HepG2 (cell line): ENCODE measurements at regions not wholly inside any gene's neighbourhood (a gene's known extent, or its start where the extent isn't known, plus 50 kb on each side); places are given as distances from the start of the nearest gene placed in this dataset.

ENCODE experiments used
- ATAC-seq: fragments of 200-7000 bp; cut with Tn5 transposase; 3 replicates; pipeline ENCODE4 v1.9.1; 2020; ENCODE audit warnings: mild to moderate bottlenecking, moderate library complexity
- BruUV-seq: library from RNA; stranded (reverse); fragments of 400-500 nt; replicated peaks from 2 replicates; lab custom pipeline; 2021; lab: Mats Ljungman, UMichigan
- CTCF ChIA-PET: fragments of 300-600 bp; formaldehyde crosslinking; extraction: SDS; loops from one replicate; lab custom pipeline; 2021; ENCODE audit warnings: low total read pairs, inconsistent platforms, low intra/inter-chr PET ratio; lab: Yijun Ruan, JAX
- POLR2A ChIA-PET: fragments of 350-600 bp; sonication (Branson Sonifier 250); formaldehyde crosslinking; loops from one replicate; lab custom pipeline; 2020; ENCODE audit warnings: antibody characterized with exemption, inconsistent platforms; lab: Yijun Ruan, JAX
- DNase-seq: peaks from one replicate; pipeline ENCODE4 v3.0.0-alpha.2; 2015; ENCODE audit warnings: low spot score
- FAIRE-seq: peaks from 3 replicates; lab custom pipeline; 2011; peaks lifted over from hg19 to GRCh38; lab: Jason Lieb, UNC
- H2AFZ ChIP-seq: one replicate; pipeline ENCODE4 v1.6.1; 2011; ENCODE audit warnings: low read length, inconsistent platforms
- H3K27ac ChIP-seq: fragments of 300-600 bp; 3 replicates; pipeline ENCODE4 v1.8.0; 2011; ENCODE audit warnings: mixed run types, mild to moderate bottlenecking, mixed read lengths, low read length, inconsistent platforms; ENCODE audit not compliant: insufficient read depth; ENCODE audit errors: extremely low read length
- H3K27me3 ChIP-seq, 2 experiments: fragments of 200-600 bp in 1 of 2; 2 replicates in 1 of 2; 3 replicates in 1 of 2; pipeline versions ENCODE4 v1.6.0 to v1.8.0; 2011; ENCODE audit warnings: low read length in 2 of 2, mild to moderate bottlenecking in 2 of 2, moderate library complexity in 2 of 2, inconsistent platforms in 1 of 2; ENCODE audit not compliant: insufficient read depth in 2 of 2, control insufficient read depth in 1 of 2
- H3K36me3 ChIP-seq, 2 experiments: fragments of 200-600 bp in 1 of 2; replicated peaks in 1 of 2; 2 replicates in 1 of 2; 3 replicates in 1 of 2; pipeline versions ENCODE4 v1.5.1 to v1.8.0; 2011; ENCODE audit warnings: low read length in 2 of 2, inconsistent platforms in 1 of 2; ENCODE audit not compliant: insufficient read depth in 2 of 2, control insufficient read depth in 1 of 2
- H3K4me1 ChIP-seq: 2 replicates; pipeline ENCODE4 v1.5.1; 2012; ENCODE audit warnings: low read length, inconsistent platforms; ENCODE audit not compliant: insufficient read depth
- H3K4me2 ChIP-seq: 2 replicates; pipeline ENCODE4 v1.6.0; 2011; ENCODE audit warnings: low read depth, low read length, inconsistent platforms
- H3K4me3 ChIP-seq, 3 experiments: fragments of 200-600 bp in 1 of 3; sonication (generic), shearing (Covaris generic) in 1 of 3; replicated peaks in 1 of 3; 2 replicates each; pipeline ENCODE4 v1.5.1; 2011 to 2016; ENCODE audit warnings: low read length in 3 of 3, inconsistent platforms in 2 of 3, low read depth in 2 of 3, mild to moderate bottlenecking in 2 of 3, control low read depth in 1 of 3, mixed read lengths in 1 of 3; ENCODE audit not compliant: insufficient read depth in 1 of 3
- H3K79me2 ChIP-seq: one replicate; pipeline ENCODE4 v1.6.1; 2011; ENCODE audit warnings: low read length, inconsistent platforms; ENCODE audit not compliant: insufficient read depth
- H3K9ac ChIP-seq: 2 replicates; pipeline ENCODE4 v1.6.0; 2011; ENCODE audit warnings: mild to moderate bottlenecking, low read depth, low read length, inconsistent platforms; ENCODE audit not compliant: insufficient read depth
- H3K9me3 ChIP-seq: 2 replicates; pipeline ENCODE4 v1.5.1; 2012; ENCODE audit warnings: mild to moderate bottlenecking, low read length
- H4K20me1 ChIP-seq: 2 replicates; pipeline ENCODE4 v1.6.0; 2011; ENCODE audit warnings: inconsistent platforms, mild to moderate bottlenecking, low read length, moderate library complexity; ENCODE audit not compliant: insufficient read depth
- CEBPG ChIP-seq: IDR thresholded peaks from 2 replicates; pipeline ENCODE4 v1.6.1; 2016
- CERS6 ChIP-seq: sonication (generic); formaldehyde crosslinking; IDR thresholded peaks from 2 replicates; pipeline ENCODE4 v1.5.0; 2020; ENCODE audit warnings: missing genetic modification reagents
- CTCF ChIP-seq: sonication (generic); formaldehyde crosslinking; IDR thresholded peaks from 2 replicates; pipeline ENCODE4 v1.5.0; 2020; ENCODE audit warnings: mild to moderate bottlenecking, missing genetic modification reagents, moderate library complexity
- ELF3 ChIP-seq: IDR thresholded peaks from 2 replicates; pipeline ENCODE4 v1.6.1; 2016; ENCODE audit warnings: missing genetic modification reagents, missing compliant biosample characterization
- FOSL2 ChIP-seq: sonication (generic); formaldehyde crosslinking; IDR thresholded peaks from 2 replicates; pipeline ENCODE4 v1.4.0; 2020; ENCODE audit warnings: missing genetic modification reagents
- HNF1B ChIP-seq: sonication (generic); formaldehyde crosslinking; IDR thresholded peaks from 2 replicates; pipeline ENCODE4 v1.5.1; 2020; ENCODE audit warnings: mild to moderate bottlenecking, moderate library complexity, missing genetic modification reagents
- IRF2 ChIP-seq: IDR thresholded peaks from 2 replicates; pipeline ENCODE4 v1.6.1; 2018; ENCODE audit warnings: missing genetic modification reagents, missing compliant biosample characterization
- NCOA5 ChIP-seq: sonication (generic); formaldehyde crosslinking; IDR thresholded peaks from 2 replicates; pipeline ENCODE4 v1.4.0; 2020; ENCODE audit warnings: missing genetic modification reagents
- RAD21 ChIP-seq: fragments of 450-650 bp; formaldehyde crosslinking; IDR thresholded peaks from 2 replicates; pipeline ENCODE4 v1.5.0; 2020; ENCODE audit warnings: mild to moderate bottlenecking
- SMC3 ChIP-seq: IDR thresholded peaks from 2 replicates; pipeline ENCODE4 v1.6.1; 2011; ENCODE audit warnings: low read length, improper control_type of control experiment
- SNAI1 ChIP-seq: sonication (generic); formaldehyde crosslinking; IDR thresholded peaks from 2 replicates; pipeline ENCODE4 v1.5.0; 2020; ENCODE audit warnings: mild to moderate bottlenecking, missing genetic modification reagents, borderline replicate concordance
- STAG1 ChIP-seq: sonication (generic); formaldehyde crosslinking; IDR thresholded peaks from 2 replicates; pipeline ENCODE4 v1.4.0; 2020; ENCODE audit warnings: missing genetic modification reagents
- TEAD3 ChIP-seq: optimal IDR thresholded peaks from 2 replicates; pipeline ENCODE3; 2016; ENCODE audit warnings: borderline replicate concordance
- THAP11 ChIP-seq: IDR thresholded peaks from 2 replicates; pipeline ENCODE4 v1.6.1; 2016; ENCODE audit warnings: missing biosample characterization, missing genetic modification reagents
- ZBED4 ChIP-seq: sonication (generic); formaldehyde crosslinking; IDR thresholded peaks from 2 replicates; pipeline ENCODE4 v1.4.0; 2020; ENCODE audit warnings: missing genetic modification reagents, borderline replicate concordance
- ZNF12 ChIP-seq: sonication (generic); formaldehyde crosslinking; IDR thresholded peaks from 2 replicates; pipeline ENCODE4 v1.5.0; 2020; ENCODE audit warnings: missing genetic modification reagents
- WGBS: methylation state at CpG from one replicate; pipeline ENCODE4 v1.1.6; 2017; ENCODE audit warnings: low lambda C conversion rate; 5-methylcytosine and 5-hydroxymethylcytosine counted together
- in situ Hi-C: cut with HindIII; loops from 2 replicates; pipeline ENCODE4 v1.10.0; 2017; ENCODE audit warnings: low pct_unique_long_range_greater_than_20kb; ENCODE audit not compliant: extremely low pct_ligation_motif_present
- intact Hi-C: fragments of 100-400 bp; cut with micrococcal nuclease; formaldehyde crosslinking; loops from one replicate; pipeline ENCODE4 v1.10.0; 2022; ENCODE audit not compliant: unreplicated experiment

- peaks cover 10% of the 10 kb centered on the region for H3K4me1 ChIP-seq
- H4K20me1 ChIP-seq: no peaks in the 10 kb centered on the region
- H3K9me3 ChIP-seq: no peaks in the 10 kb centered on the region
- H3K27ac ChIP-seq: no peak overlapping the region
- ATAC-seq: peak; percentile 98
- no peaks in the 10 kb centered on the region for H3K79me2 ChIP-seq
- ChIA-PET CTCF (interaction anchor here (0.8 to 2.7 kb wide), 6 partner anchors 16 to 243 kb away, joined by 3 to 21 read pairs (median 7); no protein-coding TSS in a partner anchor), POLR2A (interaction anchor here (0.6 to 1.9 kb wide), 3 partner anchors 14 to 153 kb away, joined by 3 to 5 read pairs (median 3); no protein-coding TSS in a partner anchor)
- no TSS peak for BruUV-seq
- H3K4me3 ChIP-seq: no peak overlapping the region; a peak in 1 of 6 replicates
- peak overlapping the region; percentile 62 for H3K4me2 ChIP-seq
- DNase-seq: peak; percentile 68
- in situ Hi-C loops (no loop called here), intact Hi-C loops (loop anchor here (1.0 kb wide), 2 partner anchors 68 to 243 kb away; no protein-coding TSS in a partner anchor)
- H3K36me3 ChIP-seq: no peaks in the 10 kb centered on the region
- 47% methylated on average over 2 of the region's 4 CpGs for WGBS
- no peak overlapping the region for H3K9ac ChIP-seq
- FAIRE-seq: peak; percentile 52
- H2AFZ ChIP-seq: no peak overlapping the region
- H3K27me3 ChIP-seq: no peaks in the 10 kb centered on the region
- TF ChIP-seq FOSL2 (peak; percentile 12; the same call in 1 of the 2 replicates), THAP11 (CRISPR knock-in tag) (peak; percentile 28; the same call in 1 of the 2 replicates), CERS6 (CRISPR knock-in tag) (no peak), CTCF (peak; percentile 85), STAG1 (CRISPR knock-in tag) (peak; percentile 91), ZBED4 (CRISPR knock-in tag) (no peak), CEBPG (0 out of 2 replicates have a peak, but pooled peaks have one; percentile 3), SNAI1 (CRISPR knock-in tag) (no peak), RAD21 (peak; percentile 69), ELF3 (CRISPR knock-in tag) (peak; percentile 28; the same call in 1 of the 2 replicates), NCOA5 (CRISPR knock-in tag) (no peak), IRF2 (CRISPR knock-in tag) (0 out of 2 replicates have a peak, but pooled peaks have one; percentile 22), HNF1B (CRISPR knock-in tag) (peak; percentile 43; the same call in 1 of the 2 replicates), TEAD3 (CRISPR knock-in tag) (peak; percentile 89), ZNF12 (CRISPR knock-in tag) (no peak), SMC3 (peak; percentile 85)
Observed at GRCh38 chr15:70569091-70569713, 194.2 kb downstream of the UACA start.
